Panc1 (cell line): ENCODE measurements at regions not wholly inside any gene's neighbourhood (a gene's known extent, or its start where the extent isn't known, plus 50 kb on each side); places are given as distances from the start of the nearest gene placed in this dataset.

Source experiments
- CTCF ChIP-seq: fragments of 450-650 bp; IDR thresholded peaks from 2 replicates; pipeline ENCODE4 v1.5.1; 2017; ENCODE audit warnings: mild to moderate bottlenecking
- POLR2AphosphoS5 ChIP-seq: IDR thresholded peaks from 2 replicates; pipeline ENCODE4 v1.6.1; 2012; ENCODE audit warnings: mild to moderate bottlenecking, low read depth, low read length, moderate library complexity
- TCF7L2 ChIP-seq: IDR thresholded peaks from 2 replicates; pipeline ENCODE4 v1.6.1; 2011; ENCODE audit warnings: mild to moderate bottlenecking, low read depth, low read length, inconsistent platforms
- TF ChIP-seq, protein P1 (sequence below), 2 experiments: IDR thresholded peaks; 2 replicates each; pipeline ENCODE4 v1.6.1; 2011 to 2012; ENCODE audit warnings: low read depth in 2 of 2, control low read depth in 1 of 2, low read length in 1 of 2, mild to moderate bottlenecking in 1 of 2, moderate library complexity in 1 of 2; ENCODE audit not compliant: insufficient read depth in 1 of 2

GRCh38 chr1:2890221-2890850, 88.8 kb upstream of the TTC34 start:
- TF ChIP-seq CTCF (no peak), TCF7L2 (no peak), POLR2AphosphoS5 (no peak)
- TF ChIP-seq, protein P1, sequence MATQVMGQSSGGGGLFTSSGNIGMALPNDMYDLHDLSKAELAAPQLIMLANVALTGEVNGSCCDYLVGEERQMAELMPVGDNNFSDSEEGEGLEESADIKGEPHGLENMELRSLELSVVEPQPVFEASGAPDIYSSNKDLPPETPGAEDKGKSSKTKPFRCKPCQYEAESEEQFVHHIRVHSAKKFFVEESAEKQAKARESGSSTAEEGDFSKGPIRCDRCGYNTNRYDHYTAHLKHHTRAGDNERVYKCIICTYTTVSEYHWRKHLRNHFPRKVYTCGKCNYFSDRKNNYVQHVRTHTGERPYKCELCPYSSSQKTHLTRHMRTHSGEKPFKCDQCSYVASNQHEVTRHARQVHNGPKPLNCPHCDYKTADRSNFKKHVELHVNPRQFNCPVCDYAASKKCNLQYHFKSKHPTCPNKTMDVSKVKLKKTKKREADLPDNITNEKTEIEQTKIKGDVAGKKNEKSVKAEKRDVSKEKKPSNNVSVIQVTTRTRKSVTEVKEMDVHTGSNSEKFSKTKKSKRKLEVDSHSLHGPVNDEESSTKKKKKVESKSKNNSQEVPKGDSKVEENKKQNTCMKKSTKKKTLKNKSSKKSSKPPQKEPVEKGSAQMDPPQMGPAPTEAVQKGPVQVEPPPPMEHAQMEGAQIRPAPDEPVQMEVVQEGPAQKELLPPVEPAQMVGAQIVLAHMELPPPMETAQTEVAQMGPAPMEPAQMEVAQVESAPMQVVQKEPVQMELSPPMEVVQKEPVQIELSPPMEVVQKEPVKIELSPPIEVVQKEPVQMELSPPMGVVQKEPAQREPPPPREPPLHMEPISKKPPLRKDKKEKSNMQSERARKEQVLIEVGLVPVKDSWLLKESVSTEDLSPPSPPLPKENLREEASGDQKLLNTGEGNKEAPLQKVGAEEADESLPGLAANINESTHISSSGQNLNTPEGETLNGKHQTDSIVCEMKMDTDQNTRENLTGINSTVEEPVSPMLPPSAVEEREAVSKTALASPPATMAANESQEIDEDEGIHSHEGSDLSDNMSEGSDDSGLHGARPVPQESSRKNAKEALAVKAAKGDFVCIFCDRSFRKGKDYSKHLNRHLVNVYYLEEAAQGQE (IDR thresholded peaks at IDR 0.05; ENCODE audit: insufficient read depth in 1 of 2, low read depth in 2 of 2, low read length in 1 of 2) = no peak
